HCT116 (cell line): ENCODE measurements at regions not wholly inside any gene's neighbourhood (a gene's known extent, or its start where the extent isn't known, plus 50 kb on each side); places are given as distances from the start of the nearest gene placed in this dataset.

Experiments used
- CTCF ChIP-seq, 3 experiments: fragments of 200-600 bp in 1 of 3; sonication (generic) in 1 of 3; IDR thresholded peaks in 2 of 3; conservative IDR thresholded peaks in 1 of 3; 2 replicates each; pipeline ENCODE4 v1.5.1; 2012 to 2017; ENCODE audit warnings: low read depth in 2 of 3, low read length in 2 of 3, antibody characterized with exemption in 1 of 3, borderline replicate concordance in 1 of 3, control low read depth in 1 of 3, mild to moderate bottlenecking in 1 of 3, mixed read lengths in 1 of 3, mixed run types in 1 of 3, moderate library complexity in 1 of 3; ENCODE audit not compliant: insufficient read depth in 1 of 3
- EGR1 ChIP-seq: IDR thresholded peaks from 2 replicates; pipeline ENCODE4 v1.6.1; 2012; ENCODE audit warnings: low read depth
- EZH2 ChIP-seq: fragments of 200-600 bp; sonication (generic); IDR thresholded peaks from 2 replicates; pipeline ENCODE4 v1.6.1; 2017; ENCODE audit warnings: antibody characterized with exemption, mixed run types
- EZH2phosphoT487 ChIP-seq: fragments of 200-600 bp; IDR thresholded peaks from 2 replicates; pipeline ENCODE4 v1.6.1; 2018; ENCODE audit warnings: antibody characterized with exemption, borderline replicate concordance
- JUND ChIP-seq: IDR thresholded peaks from 2 replicates; pipeline ENCODE4 v1.6.1; 2012
- POLR2A ChIP-seq: IDR thresholded peaks from 2 replicates; pipeline ENCODE4 v1.7.0; 2011; ENCODE audit warnings: borderline replicate concordance; ENCODE audit not compliant: insufficient read depth, insufficient read length; ENCODE audit errors: extremely low read depth
- POLR2AphosphoS5 ChIP-seq: IDR thresholded peaks from 2 replicates; pipeline ENCODE4 v1.6.1; 2011; ENCODE audit warnings: mild to moderate bottlenecking, low read depth, low read length, moderate library complexity
- RAD21 ChIP-seq: IDR thresholded peaks from 2 replicates; pipeline ENCODE4 v1.6.1; 2012; ENCODE audit warnings: low read depth, mild to moderate bottlenecking
- REST ChIP-seq: IDR thresholded peaks from 2 replicates; pipeline ENCODE4 v1.6.1; 2012; ENCODE audit warnings: low read depth
- TCF7L2 ChIP-seq: IDR thresholded peaks from 2 replicates; pipeline ENCODE4 v1.7.0; 2011; ENCODE audit warnings: borderline replicate concordance, inconsistent platforms; ENCODE audit not compliant: insufficient read depth, insufficient read length; ENCODE audit errors: extremely low read depth
- YY1 ChIP-seq: IDR thresholded peaks from 2 replicates; pipeline ENCODE4 v1.6.1; 2011; ENCODE audit warnings: low read length, low read depth, moderate library complexity, mild to moderate bottlenecking; ENCODE audit not compliant: insufficient replicate concordance; ENCODE audit errors: extremely low read depth
- ZFX ChIP-seq: fragments of 450-650 bp; IDR thresholded peaks from 2 replicates; pipeline ENCODE4 v1.6.1; 2017
- ZNF274 ChIP-seq: fragments of 200-500 bp; sonication (Bioruptor generic); IDR thresholded peaks from 2 replicates; pipeline ENCODE4 v1.6.1; 2014; ENCODE audit warnings: mild to moderate bottlenecking, low read depth, low read length, inconsistent platforms

GRCh38 chr14:98555440-98555839 lies 716.6 kb downstream of the BCL11B start:
- TF ChIP-seq RAD21, result no peak
- no peak for TF ChIP-seq REST
- TF ChIP-seq CTCF (IDR thresholded peaks at IDR 0.05 in 2 of 3, conservative IDR thresholded peaks at IDR 0.05 in 1 of 3; ENCODE audit: borderline replicate concordance in 1 of 3, insufficient read depth in 1 of 3, low read depth in 2 of 3, low read length in 2 of 3), result no peak
- no peak for TF ChIP-seq POLR2A
- no peak for TF ChIP-seq EZH2phosphoT487
- TF ChIP-seq EZH2, result no peak
- no peak for TF ChIP-seq JUND
- TF ChIP-seq TCF7L2, result no peak
- TF ChIP-seq ZNF274, result no peak
- no peak for TF ChIP-seq ZFX
- TF ChIP-seq POLR2AphosphoS5, result no peak
- TF ChIP-seq YY1, result no peak
- no peak for TF ChIP-seq EGR1
